NCI-H2081 treated with DMSO at 0.1 percent for 48 hours (cell line): ENCODE measurements at regions not wholly inside any gene's neighbourhood (a gene's known extent, or its start where the extent isn't known, plus 50 kb on each side); places are given as distances from the start of the nearest gene placed in this dataset.
"Not testable (repeated sequence)": the region's sequence is repeated elsewhere in the genome, so short reads cannot be mapped to it uniquely, and the experiment has no call there.

Experiments used
- DNase-seq: peaks from one replicate; lab custom pipeline; 2025; lab: John Stamatoyannopoulos, UW

DNA sequence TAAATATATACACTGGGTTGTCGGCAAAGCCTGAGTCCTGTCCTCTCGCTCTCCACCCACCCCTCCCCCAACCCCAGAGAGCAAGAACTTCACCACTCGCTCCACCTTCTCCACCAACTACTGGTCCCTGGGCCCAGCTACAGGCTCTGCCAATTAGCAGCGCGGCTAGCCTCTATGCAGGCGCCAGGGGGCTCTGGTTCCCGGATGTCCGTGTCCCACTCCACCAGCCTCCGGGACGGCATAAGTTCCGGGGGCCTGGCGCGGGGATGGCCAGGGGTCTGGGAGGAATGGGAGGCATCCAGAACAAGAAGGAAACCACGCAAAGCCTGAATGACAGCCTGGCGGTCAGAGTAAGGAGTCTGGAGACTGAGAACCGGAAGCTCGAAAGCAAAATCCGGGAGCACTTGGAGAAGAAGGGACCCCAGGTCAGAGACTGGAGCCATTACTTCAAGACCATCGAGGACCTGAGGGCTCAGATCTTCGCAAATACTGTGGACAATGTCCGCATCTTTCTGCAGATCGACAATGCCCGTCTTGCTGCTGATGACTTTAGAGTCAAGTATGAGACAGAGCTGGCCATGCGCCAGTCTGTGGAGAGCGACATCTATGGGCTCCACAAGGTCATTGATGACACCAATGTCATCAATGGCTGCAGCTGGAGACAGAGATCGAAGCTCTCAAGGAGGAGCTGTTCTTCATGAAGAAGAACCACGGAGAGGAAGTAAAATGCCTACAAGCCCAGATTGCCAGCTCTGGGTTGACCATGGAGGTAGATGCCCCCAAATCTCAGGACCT, 224.3 kb upstream of the ID4 start:
- DNase-seq = not testable (repeated sequence)

DNA sequence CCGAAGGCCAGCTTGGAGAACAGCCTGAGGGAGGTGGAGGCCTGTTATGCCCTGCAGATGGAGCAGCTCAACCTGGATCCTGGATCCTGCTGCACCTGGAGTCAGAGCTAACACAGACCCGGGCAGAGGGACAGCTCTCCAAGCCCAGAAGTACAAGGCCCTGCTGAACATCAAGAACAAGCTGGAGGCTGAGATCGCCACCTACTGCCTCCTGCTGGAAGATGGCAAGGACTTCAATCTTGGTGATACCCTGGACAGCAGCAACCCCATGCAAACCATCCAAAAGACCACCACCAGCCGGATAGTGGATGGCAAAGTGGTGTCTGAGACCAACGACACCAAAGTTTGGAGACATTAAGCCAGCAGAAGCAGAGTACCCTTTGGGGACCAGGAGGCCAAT, 223.5 kb upstream of the ID4 start:
- no peak for DNase-seq

DNA sequence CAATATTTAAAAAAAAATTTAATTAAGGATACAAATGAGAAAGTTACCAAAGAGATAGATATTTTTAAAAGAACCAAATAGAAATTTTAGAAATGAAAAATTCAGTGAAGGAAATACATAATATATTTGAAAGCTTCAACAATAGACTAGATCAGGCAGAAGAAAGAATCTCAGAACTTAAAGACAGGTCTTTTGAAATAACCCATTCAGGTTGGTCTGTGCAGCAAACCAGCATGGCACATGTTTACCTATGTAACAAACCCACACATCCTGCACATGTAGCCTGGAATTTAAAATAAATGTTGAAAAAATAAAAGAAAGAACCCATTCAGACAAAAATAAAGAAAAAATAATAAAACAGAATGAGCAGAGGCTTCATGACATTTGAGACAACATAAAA, 221.1 kb upstream of the ID4 start:
- DNase-seq = no peak

DNA sequence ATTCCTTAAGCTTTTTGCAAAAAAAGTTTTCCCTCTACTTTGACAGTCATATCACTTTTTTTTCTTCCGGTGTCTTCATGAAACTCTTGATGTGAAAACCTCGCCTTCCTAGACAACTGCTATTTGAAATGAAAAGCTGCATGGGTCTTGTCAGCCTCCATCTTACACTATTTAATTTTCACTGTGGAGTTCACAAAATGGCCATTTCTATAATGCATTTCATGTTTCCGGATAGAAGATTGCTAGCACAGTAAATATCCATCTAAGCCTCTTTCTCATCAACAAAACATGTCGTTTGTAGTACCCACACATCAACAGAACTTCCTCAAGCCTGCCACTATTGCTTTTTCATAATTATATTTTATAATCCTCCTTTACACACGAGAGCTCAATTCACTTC, 204.9 kb upstream of the ID4 start:
- DNase-seq = no peak

DNA sequence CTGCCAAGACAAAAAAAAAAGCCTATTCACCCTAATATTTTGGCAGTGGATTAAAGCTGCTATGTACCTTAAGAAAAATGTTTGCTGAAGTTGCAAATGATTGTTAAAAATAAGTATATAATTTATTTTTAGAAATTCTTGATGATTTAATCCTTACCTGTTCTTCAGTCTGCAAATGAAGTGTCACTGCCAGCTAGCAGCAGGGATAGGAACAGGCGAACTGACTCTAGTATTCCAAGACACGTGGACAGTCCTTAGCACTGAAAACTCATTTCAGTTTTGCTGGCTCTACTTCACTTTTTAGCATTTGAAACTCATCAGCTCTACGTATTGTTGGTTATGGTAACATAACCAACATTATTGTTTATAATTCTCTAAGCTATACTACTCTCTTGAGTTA, 204.4 kb upstream of the ID4 start:
- DNase-seq = no peak

- DNase-seq = no peak
Observed at GRCh38 chr6:19635728-19636127, 201.4 kb upstream of the ID4 start.

- DNase-seq = no peak
Observed at GRCh38 chr6:19637010-19637409, 200.2 kb upstream of the ID4 start.

DNA sequence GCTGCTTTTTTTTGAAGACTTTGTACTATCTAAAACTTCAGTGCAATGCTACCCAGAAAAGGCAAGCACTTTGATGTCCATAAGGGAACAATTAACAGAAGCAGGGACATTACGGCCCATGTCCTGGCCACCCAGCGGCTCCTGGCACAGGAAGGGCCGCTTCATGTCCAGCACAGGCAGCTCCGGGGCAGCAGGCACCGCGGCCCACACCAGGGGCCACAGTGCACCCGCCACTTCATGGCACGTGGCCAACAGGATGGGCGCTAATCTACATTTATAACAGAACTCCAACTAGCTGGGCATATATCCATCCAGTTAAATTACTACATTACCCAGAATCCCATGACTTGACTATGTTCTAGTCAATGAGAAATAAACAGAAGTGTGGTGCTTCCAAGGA, 198.2 kb upstream of the ID4 start:
- DNase-seq = no peak

DNA sequence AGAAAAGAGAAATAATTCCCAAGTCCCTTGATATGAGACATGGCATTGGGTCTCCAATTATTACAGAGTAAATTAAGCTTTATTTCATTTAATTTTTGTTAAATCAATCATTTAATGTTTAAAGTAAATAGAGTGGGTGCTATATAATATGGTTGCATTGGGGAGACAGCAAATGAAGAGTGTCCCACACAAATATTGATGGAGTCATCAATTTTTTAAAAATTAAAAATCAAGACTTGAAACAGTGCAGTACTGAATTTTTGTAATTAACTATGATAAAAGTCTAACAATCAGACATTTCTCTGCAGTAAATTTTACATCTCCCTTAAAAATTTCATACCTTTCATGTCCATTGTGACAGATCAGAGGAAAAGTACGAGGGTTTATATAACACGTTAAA, 193.9 kb upstream of the ID4 start:
- no peak for DNase-seq

- DNase-seq = no peak
Observed at GRCh38 chr6:19643713-19644112, 193.5 kb upstream of the ID4 start.

- DNase-seq = no peak
Observed at GRCh38 chr6:19655744-19656143, 181.4 kb upstream of the ID4 start.

DNA sequence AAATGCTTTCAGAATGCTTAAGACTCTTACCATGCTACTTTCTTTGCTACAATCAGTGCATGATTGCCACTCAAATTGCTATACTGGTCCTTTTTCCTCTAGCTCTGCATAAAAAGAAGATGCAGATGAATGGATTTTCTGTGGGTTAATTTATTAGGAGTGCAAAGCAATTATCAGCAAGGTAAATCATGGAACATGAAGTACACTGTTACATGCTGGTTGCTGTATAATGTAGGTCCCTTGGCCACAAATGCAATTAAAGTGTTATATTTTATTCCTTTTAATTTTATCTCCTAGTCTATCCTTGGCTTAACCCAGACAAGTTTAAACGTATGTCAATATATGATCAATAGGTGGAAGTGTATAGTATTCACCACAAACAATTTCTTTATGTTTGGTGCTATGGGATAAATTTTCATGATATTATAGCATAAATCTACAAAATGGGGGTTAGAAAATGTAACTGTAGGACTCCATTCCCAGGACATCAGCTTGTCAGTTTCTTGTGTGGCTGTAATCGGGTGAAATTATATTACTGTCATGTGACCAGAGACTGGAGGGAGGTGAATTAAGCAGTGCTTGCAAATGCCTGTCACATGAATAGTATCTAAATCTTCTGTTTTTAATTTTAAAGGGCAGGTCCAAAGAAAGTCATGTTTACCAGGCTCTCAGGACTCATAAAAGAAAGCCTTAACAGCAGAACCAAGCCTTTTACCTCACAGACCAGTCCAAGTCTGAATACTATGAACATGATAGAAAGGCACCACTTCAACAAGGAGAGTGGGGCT, 176.9 kb upstream of the ID4 start:
- DNase-seq = no peak

- no peak for DNase-seq
Observed at GRCh38 chr6:19662911-19663310, 174.3 kb upstream of the ID4 start.

GRCh38 chr6:19663479-19663878, 173.7 kb upstream of the ID4 start:
- no peak for DNase-seq

DNA sequence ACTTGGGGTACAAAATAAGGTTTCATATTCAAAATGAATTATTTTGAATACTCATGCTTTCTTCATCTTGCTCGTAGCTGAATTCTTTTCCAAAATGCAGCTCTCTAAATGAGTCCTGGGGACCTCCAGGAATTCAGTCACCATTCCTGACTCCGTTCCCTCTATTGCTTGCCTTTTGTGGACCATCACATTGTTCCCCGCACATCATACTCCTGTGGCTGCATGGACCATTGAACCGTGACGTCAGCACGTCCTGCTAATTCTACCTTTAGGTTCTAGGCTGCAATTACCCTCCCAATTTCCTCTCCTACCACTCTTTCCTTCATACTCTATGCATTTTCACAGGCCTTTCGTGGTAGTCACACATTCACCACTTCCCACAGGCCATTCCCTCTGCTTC, 173.1 kb upstream of the ID4 start:
- no peak for DNase-seq

DNA sequence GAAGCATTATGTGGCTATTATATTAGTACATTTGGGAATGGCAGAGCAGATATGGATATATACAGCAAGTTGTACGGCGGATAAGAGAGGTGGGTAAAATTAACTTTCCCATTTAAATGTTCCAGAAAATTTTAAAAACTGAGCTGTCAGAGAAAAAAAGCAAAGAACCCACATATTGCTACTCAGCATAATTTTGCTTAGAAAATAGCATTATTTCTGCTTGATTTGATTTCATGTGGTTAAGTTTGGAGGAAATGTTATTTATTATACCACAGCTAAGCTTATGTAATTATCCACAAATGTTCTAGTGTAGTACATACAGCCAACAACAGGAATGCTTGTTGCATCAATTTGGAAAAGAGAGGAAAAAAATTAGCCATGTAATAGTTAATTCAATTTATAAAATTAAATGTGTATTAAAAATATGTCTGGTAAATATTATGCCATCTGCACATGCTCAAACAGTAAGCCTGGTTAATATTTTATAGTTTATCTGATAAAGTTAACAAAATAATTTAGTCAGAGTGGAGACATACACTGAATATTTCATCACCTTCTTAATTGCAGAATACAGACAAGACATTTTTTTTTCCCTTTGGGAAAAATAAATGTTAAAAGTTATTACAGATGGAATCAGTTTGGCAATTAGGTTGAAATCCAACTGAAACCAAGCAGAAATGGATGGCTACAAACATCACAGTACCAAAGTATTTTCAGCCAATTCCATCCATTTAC, 172.1 kb upstream of the ID4 start:
- no peak for DNase-seq

GRCh38 chr6:19665613-19665909, 171.6 kb upstream of the ID4 start:
- no peak for DNase-seq

DNA sequence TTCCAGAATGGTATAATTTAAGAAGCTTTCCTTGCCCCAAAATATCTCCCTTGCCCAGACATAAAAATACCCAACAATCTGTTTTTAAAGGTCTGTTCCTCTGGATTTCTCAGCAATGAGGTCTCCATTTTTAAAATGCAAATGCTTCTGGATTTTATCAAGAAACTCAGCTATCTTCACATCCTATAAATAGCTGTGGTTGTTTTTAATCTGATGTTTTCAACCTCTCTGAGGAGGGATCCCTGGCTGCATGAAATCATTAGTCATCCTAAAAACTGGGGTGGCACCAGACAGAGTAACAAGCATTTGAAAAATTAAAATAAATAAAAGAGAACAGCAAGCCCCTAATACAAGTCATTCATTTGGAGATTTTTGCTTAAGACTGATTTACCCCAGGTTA, 168.5 kb upstream of the ID4 start:
- DNase-seq = no peak

- no peak for DNase-seq
Observed at GRCh38 chr6:19669206-19669605, 168.0 kb upstream of the ID4 start.

- DNase-seq = no peak
Observed at GRCh38 chr6:19682859-19683258, 154.3 kb upstream of the ID4 start.

- no peak for DNase-seq
Observed at GRCh38 chr6:19690325-19691075, 146.7 kb upstream of the ID4 start.

DNA sequence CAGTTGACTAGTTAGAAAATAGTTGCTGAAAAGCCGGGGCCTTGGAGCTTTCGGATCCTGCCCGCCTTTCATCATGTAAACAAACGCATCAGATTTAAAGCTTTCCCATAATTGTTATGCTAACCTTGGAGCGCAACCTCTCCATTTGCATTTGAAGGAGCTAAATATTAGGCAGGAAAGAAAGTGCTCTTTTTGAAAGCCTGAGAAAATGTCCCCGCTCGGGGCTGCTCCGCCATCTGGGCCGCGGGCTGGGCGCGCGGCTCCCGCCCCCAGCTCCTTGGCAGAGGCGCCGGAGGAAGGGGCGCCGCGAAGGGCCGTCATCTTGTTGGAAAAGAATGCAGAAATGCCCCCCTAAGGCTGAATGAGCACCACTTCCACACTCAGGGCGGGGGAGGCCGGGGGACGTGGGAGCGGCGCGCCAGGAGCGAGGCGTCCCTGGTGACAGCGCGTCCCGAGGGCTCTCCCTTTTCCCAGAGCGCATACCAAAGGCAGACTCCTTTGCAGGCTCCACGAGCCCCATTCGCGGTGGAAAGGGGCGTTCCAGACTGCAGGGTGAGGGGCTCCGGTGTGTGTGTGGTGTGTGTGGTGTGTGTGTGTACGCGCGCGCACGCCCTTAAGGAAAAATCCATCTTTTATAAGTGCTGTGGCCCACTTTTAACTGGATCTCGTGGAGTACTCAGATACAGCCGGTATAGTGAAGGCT, 145.6 kb upstream of the ID4 start:
- DNase-seq = no peak
